ENCODE measurements at regions not wholly inside any gene's neighbourhood (a gene's known extent, or its start where the extent isn't known, plus 50 kb on each side); places are given as distances from the start of the nearest gene placed in this dataset.

- Mint-ChIP-seq H3K27ac (no peak overlapping the region), H3K9me3 (peaks cover 5% of the 10 kb centered on the region), H3K27me3 (no peaks in the 10 kb centered on the region), H3K4me1 (ENCODE audit: low read depth) (no peaks in the 10 kb centered on the region), H3K4me3 (no peak overlapping the region), H3K36me3 (no peaks in the 10 kb centered on the region)
- ChIA-PET CTCF (no interaction called here), POLR2A (no interaction called here)
- no peak for DNase-seq
- intact Hi-C loops (cut with micrococcal nuclease) = no loop called here
Observed at GRCh38 chr7:71017602-71018001, 114.3 kb upstream of the GALNT17 start.

- Mint-ChIP-seq H3K27ac (no peak overlapping the region), H3K27me3 (no peaks in the 10 kb centered on the region), H3K36me3 (no peaks in the 10 kb centered on the region), H3K4me1 (ENCODE audit: low read depth) (no peaks in the 10 kb centered on the region), H3K9me3 (peaks cover 7% of the 10 kb centered on the region), H3K4me3 (no peak overlapping the region)
- CTCF ChIA-PET = no interaction called here
- DNase-seq = no peak
- intact Hi-C loops (cut with micrococcal nuclease) = no loop called here
- POLR2A ChIA-PET = no interaction called here
Observed at GRCh38 chr7:71019706-71020105, 112.2 kb upstream of the GALNT17 start.

DNA sequence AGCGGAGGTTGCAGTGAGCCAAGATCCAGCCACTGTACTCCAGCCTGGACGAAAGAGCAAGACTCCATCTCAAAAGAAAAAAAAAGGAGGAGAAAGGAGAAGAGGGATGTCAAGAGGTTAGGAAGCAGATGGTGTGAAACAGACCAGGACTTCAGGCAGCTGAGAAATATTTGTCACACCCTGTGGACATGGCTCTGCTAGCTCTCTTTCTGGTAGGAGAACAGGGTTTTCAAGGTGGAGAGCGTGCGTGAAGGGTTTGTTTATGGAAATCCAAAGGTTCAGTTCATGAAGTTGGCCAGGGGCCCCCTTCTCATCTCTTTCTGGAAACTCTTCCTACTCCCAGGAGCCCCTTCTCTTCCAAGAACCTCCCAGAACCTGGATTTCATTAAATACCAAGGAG, 110.8 kb upstream of the GALNT17 start:
- CTCF ChIA-PET = no interaction called here
- POLR2A ChIA-PET = no interaction called here
- intact Hi-C loops (cut with micrococcal nuclease) = no loop called here
- H3K27me3 Mint-ChIP-seq = no peaks in the 10 kb centered on the region
- peaks cover 5% of the 10 kb centered on the region for H3K9me3 Mint-ChIP-seq
- no peaks in the 10 kb centered on the region for H3K36me3 Mint-ChIP-seq
- H3K4me3 Mint-ChIP-seq = no peak overlapping the region
- no peaks in the 10 kb centered on the region for H3K4me1 Mint-ChIP-seq (ENCODE audit: low read depth)
- no peak overlapping the region for H3K27ac Mint-ChIP-seq
- no peak for DNase-seq

- no peaks in the 10 kb centered on the region for H3K27me3 Mint-ChIP-seq
- no peaks in the 10 kb centered on the region for H3K36me3 Mint-ChIP-seq
- H3K9me3 Mint-ChIP-seq = peaks cover 10% of the 10 kb centered on the region
- no peak overlapping the region for H3K4me3 Mint-ChIP-seq
- CTCF ChIA-PET = no interaction called here
- no peak for DNase-seq
- H3K4me1 Mint-ChIP-seq (ENCODE audit: low read depth) = no peaks in the 10 kb centered on the region
- H3K27ac Mint-ChIP-seq = no peak overlapping the region
- POLR2A ChIA-PET = no interaction called here
- intact Hi-C loops (cut with micrococcal nuclease) = no loop called here
Observed at GRCh38 chr7:71026680-71027079, 105.3 kb upstream of the GALNT17 start.

- DNase-seq = no peak
- H3K27me3 Mint-ChIP-seq = no peaks in the 10 kb centered on the region
- no peaks in the 10 kb centered on the region for H3K4me1 Mint-ChIP-seq (ENCODE audit: low read depth)
- intact Hi-C loops (cut with micrococcal nuclease) = no loop called here
- ChIA-PET POLR2A (no interaction called here), CTCF (no interaction called here)
- no peaks in the 10 kb centered on the region for H3K36me3 Mint-ChIP-seq
- no peak overlapping the region for H3K27ac Mint-ChIP-seq
- no peak overlapping the region for H3K4me3 Mint-ChIP-seq
- H3K9me3 Mint-ChIP-seq = peaks cover 9% of the 10 kb centered on the region
Observed at GRCh38 chr7:71034243-71034642, 97.7 kb upstream of the GALNT17 start.

DNA sequence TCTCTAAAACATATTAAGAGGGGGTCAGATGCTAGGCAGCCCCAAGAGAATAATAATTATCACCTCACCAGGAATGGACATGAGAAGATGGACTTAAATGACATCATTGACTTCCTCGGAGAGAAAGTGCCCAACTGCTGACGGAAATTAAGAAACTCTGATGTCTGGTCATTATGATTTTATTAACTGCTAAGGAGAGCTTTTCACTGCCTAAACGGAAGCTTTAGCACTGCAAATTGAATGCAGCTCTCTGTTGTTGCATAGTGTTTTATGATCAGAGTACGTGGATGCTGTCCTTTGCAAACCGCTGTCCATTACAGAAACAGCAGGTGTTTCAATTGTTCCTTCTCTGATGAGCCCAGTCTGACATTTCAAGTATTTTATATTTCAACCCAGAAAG, 89.4 kb upstream of the GALNT17 start:
- Mint-ChIP-seq H3K36me3 (no peaks in the 10 kb centered on the region), H3K9me3 (peaks cover 17% of the 10 kb centered on the region), H3K27ac (no peak overlapping the region), H3K27me3 (no peaks in the 10 kb centered on the region), H3K4me3 (no peak overlapping the region), H3K4me1 (ENCODE audit: low read depth) (no peaks in the 10 kb centered on the region)
- intact Hi-C loops (cut with micrococcal nuclease) = no loop called here
- ChIA-PET CTCF (no interaction called here), POLR2A (no interaction called here)
- DNase-seq = no peak

- no peak overlapping the region for H3K4me3 Mint-ChIP-seq
- H3K9me3 Mint-ChIP-seq = peaks cover 57% of the 10 kb centered on the region
- H3K27ac Mint-ChIP-seq = no peak overlapping the region
- intact Hi-C loops (cut with micrococcal nuclease) = no loop called here
- no peak for DNase-seq
- peaks cover 2% of the 10 kb centered on the region for H3K36me3 Mint-ChIP-seq
- H3K27me3 Mint-ChIP-seq = no peaks in the 10 kb centered on the region
- ChIA-PET CTCF (no interaction called here), POLR2A (no interaction called here)
- no peaks in the 10 kb centered on the region for H3K4me1 Mint-ChIP-seq (ENCODE audit: low read depth)
Observed at GRCh38 chr7:71050492-71050891, 81.5 kb upstream of the GALNT17 start.

GRCh38 chr7:71055504-71055903, 76.4 kb upstream of the GALNT17 start:
- ChIA-PET CTCF (no interaction called here), POLR2A (no interaction called here)
- no peaks in the 10 kb centered on the region for H3K27me3 Mint-ChIP-seq
- intact Hi-C loops (cut with micrococcal nuclease) = no loop called here
- no peak overlapping the region for H3K27ac Mint-ChIP-seq
- peaks cover 29% of the 10 kb centered on the region for H3K9me3 Mint-ChIP-seq
- peaks cover under 1% of the 10 kb centered on the region for H3K36me3 Mint-ChIP-seq
- DNase-seq = no peak
- no peak overlapping the region for H3K4me3 Mint-ChIP-seq
- H3K4me1 Mint-ChIP-seq (ENCODE audit: low read depth) = no peaks in the 10 kb centered on the region

DNA sequence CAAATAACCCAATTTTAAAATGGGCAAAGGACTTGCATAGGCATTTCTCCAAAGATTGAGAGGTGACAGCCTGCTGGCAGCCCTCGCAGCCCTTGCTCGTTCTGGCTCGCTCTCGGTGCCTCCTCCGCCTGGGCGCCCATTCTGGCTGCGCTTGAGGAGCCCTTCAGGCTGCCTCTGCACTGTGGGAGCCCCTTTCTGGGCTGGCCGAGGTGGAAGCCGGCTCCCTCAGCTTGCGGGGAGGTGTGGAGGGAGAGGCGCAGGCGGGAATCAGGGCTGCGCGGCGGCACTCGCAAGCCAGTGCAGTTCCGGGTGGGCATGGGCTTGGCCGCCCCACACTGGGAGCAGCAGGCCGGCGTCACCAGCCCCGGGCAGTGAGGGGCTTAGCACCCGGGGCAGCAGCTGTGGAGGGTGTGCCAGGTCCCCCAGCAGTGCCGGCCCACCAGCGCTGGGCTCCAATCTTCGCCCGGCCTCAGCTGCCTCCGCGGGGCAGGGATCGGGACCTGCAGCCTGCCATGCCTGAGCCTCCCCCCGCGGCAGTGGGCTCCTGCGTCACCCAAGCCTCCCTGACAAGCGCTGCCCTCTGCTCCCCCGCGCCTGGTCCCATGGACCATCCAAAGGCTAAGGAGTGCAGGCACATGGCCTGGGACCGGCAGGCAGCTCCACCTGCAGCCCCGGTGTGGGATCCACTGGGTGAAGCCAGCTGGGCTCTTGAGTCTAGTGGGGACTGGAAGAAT, 54.0 kb upstream of the GALNT17 start:
- DNase-seq = no peak
- POLR2A ChIA-PET = no interaction called here

More for the DNA sequence above, 54.0 kb upstream of the GALNT17 start:
- H3K27me3 Mint-ChIP-seq = no peaks in the 10 kb centered on the region
- no peaks in the 10 kb centered on the region for H3K36me3 Mint-ChIP-seq
- CTCF ChIA-PET = no interaction called here
- peaks cover 35% of the 10 kb centered on the region for H3K9me3 Mint-ChIP-seq
- H3K4me1 Mint-ChIP-seq (ENCODE audit: low read depth) = no peaks in the 10 kb centered on the region
- H3K27ac Mint-ChIP-seq = no peak overlapping the region
- intact Hi-C loops (cut with micrococcal nuclease) = no loop called here
- H3K4me3 Mint-ChIP-seq = no peak overlapping the region
